ENCODE measurements at regions not wholly inside any gene's neighbourhood (a gene's known extent, or its start where the extent isn't known, plus 50 kb on each side); places are given as distances from the start of the nearest gene placed in this dataset.
"Not testable (repeated sequence)": the region's sequence is repeated elsewhere in the genome, so short reads cannot be mapped to it uniquely, and the experiment has no call there.

GRCh38 chr17:14630621-14631020 lies 329.7 kb downstream of the HS3ST3B1 start:
- DNase-seq (ENCODE audit: low read depth, low spot score): no peak

GRCh38 chr17:14630046-14630445 lies 329.2 kb downstream of the HS3ST3B1 start:
- no peak for DNase-seq (ENCODE audit: low read depth, low spot score)

GRCh38 chr17:14622615-14623101 lies 321.8 kb downstream of the HS3ST3B1 start:
- no peak for DNase-seq (ENCODE audit: low read depth, low spot score)

- DNase-seq (ENCODE audit: low read depth, low spot score): no peak
These were observed 321.1 kb downstream of the HS3ST3B1 start for GRCh38 chr17:14621826-14622614.

- no peak for DNase-seq (ENCODE audit: low read depth, low spot score)
These were observed 318.9 kb downstream of the HS3ST3B1 start for GRCh38 chr17:14619821-14620220.

- DNase-seq (ENCODE audit: low read depth, low spot score): no peak
These were observed 315.6 kb downstream of the HS3ST3B1 start for GRCh38 chr17:14616528-14616927.

GRCh38 chr17:14605267-14605599 lies 304.4 kb downstream of the HS3ST3B1 start:
- DNase-seq (ENCODE audit: low read depth, low spot score): no peak

GRCh38 chr17:14604591-14605266 lies 303.8 kb downstream of the HS3ST3B1 start:
- DNase-seq (ENCODE audit: low read depth, low spot score): no peak

- DNase-seq (ENCODE audit: low read depth, low spot score): no peak
These were observed 295.3 kb downstream of the HS3ST3B1 start for GRCh38 chr17:14596224-14596623.

- DNase-seq (ENCODE audit: low read depth, low spot score): no peak
These were observed 294.8 kb downstream of the HS3ST3B1 start for GRCh38 chr17:14595656-14596055.

- no peak for DNase-seq (ENCODE audit: low read depth, low spot score)
These were observed 293.8 kb downstream of the HS3ST3B1 start for GRCh38 chr17:14594690-14595089.

GRCh38 chr17:14593956-14594355 lies 293.1 kb downstream of the HS3ST3B1 start:
- DNase-seq (ENCODE audit: low read depth, low spot score): no peak

- DNase-seq (ENCODE audit: low read depth, low spot score): no peak
These were observed 289.8 kb downstream of the HS3ST3B1 start for GRCh38 chr17:14590459-14591250.

GRCh38 chr17:14585099-14585498 lies 284.2 kb downstream of the HS3ST3B1 start:
- DNase-seq (ENCODE audit: low read depth, low spot score): no peak

- no peak for DNase-seq (ENCODE audit: low read depth, low spot score)
These were observed 282.1 kb downstream of the HS3ST3B1 start for GRCh38 chr17:14582996-14583395.

- no peak for DNase-seq (ENCODE audit: low read depth, low spot score)
These were observed 280.4 kb downstream of the HS3ST3B1 start for GRCh38 chr17:14581186-14581830.

- no peak for DNase-seq (ENCODE audit: low read depth, low spot score)
These were observed 279.6 kb downstream of the HS3ST3B1 start for GRCh38 chr17:14580499-14580898.

GRCh38 chr17:14579716-14580115 lies 278.8 kb downstream of the HS3ST3B1 start:
- DNase-seq (ENCODE audit: low read depth, low spot score): no peak

- no peak for DNase-seq (ENCODE audit: low read depth, low spot score)
These were observed 274.6 kb downstream of the HS3ST3B1 start for GRCh38 chr17:14575471-14575953.

- DNase-seq (ENCODE audit: low read depth, low spot score): not testable (repeated sequence)
These were observed 259.4 kb downstream of the HS3ST3B1 start for GRCh38 chr17:14560325-14560724.

- no peak for DNase-seq (ENCODE audit: low read depth, low spot score)
These were observed 258.6 kb downstream of the HS3ST3B1 start for GRCh38 chr17:14559264-14560119.

Data from smooth muscle cell of the brain vasculature (primary cell).